OCI-LY3 (cell line): ENCODE measurements at regions not wholly inside any gene's neighbourhood (a gene's known extent, or its start where the extent isn't known, plus 50 kb on each side); places are given as distances from the start of the nearest gene placed in this dataset.

Experiments
- H2AFZ ChIP-seq: fragments of 200-600, 300-600 bp; shearing (Covaris generic); 2 replicates; pipeline ENCODE4 v1.6.0; 2014; ENCODE audit warnings: antibody characterized with exemption, low read depth, low read length
- H3K27ac ChIP-seq: fragments of 200-600, 300-600 bp; sonication (generic); 2 replicates; pipeline ENCODE4 v1.5.1; 2014; ENCODE audit warnings: mild to moderate bottlenecking, low read length, moderate library complexity, mixed read lengths
- H3K27me3 ChIP-seq: fragments of 200-600, 300-600 bp; sonication (generic); 2 replicates; pipeline ENCODE4 v1.6.1; 2014; ENCODE audit warnings: low read depth, low read length, mixed read lengths
- H3K36me3 ChIP-seq: fragments of 200-600, 300-600 bp; sonication (generic); replicated peaks from 2 replicates; pipeline ENCODE3; 2014; ENCODE audit warnings: low read depth, low read length, mixed read lengths
- H3K4me1 ChIP-seq: fragments of 300-600, 200-600 bp; sonication (generic); 2 replicates; pipeline ENCODE4 v1.6.1; 2014; ENCODE audit warnings: low read length, mixed read lengths
- H3K4me2 ChIP-seq: fragments of 200-600, 300-600 bp; sonication (generic); 2 replicates; pipeline ENCODE4 v1.6.1; 2014; ENCODE audit warnings: low read length, mixed read lengths
- H3K4me3 ChIP-seq: fragments of 300-600, 200-600 bp; sonication (generic); 2 replicates; pipeline ENCODE4 v1.5.1; 2014; ENCODE audit warnings: antibody characterized with exemption, mild to moderate bottlenecking, low read length, moderate library complexity
- H3K79me2 ChIP-seq: fragments of 300-600, 200-600 bp; shearing (Covaris generic); 2 replicates; pipeline ENCODE4 v1.6.1; 2014; ENCODE audit warnings: mild to moderate bottlenecking, low read length, mixed read lengths
- H3K9ac ChIP-seq: fragments of 300-600, 200-600 bp; shearing (Covaris generic); 2 replicates; pipeline ENCODE4 v1.6.0; 2014; ENCODE audit warnings: mild to moderate bottlenecking, low read length, moderate library complexity
- H3K9me3 ChIP-seq: fragments of 200-600, 300-600 bp; shearing (Covaris generic); 2 replicates; pipeline ENCODE4 v1.6.1; 2014; ENCODE audit warnings: low read length, mixed read lengths; ENCODE audit not compliant: insufficient read depth
- H4K20me1 ChIP-seq: fragments of 200-600, 300-600 bp; sonication (generic); 2 replicates; pipeline ENCODE4 v1.6.1; 2016; ENCODE audit warnings: low read length, mixed read lengths; ENCODE audit not compliant: insufficient read depth
- CTCF ChIP-seq: fragments of 200-600, 300-600 bp; sonication (generic); IDR thresholded peaks from 2 replicates; pipeline ENCODE4 v1.5.1; 2014; ENCODE audit warnings: antibody characterized with exemption, low read length, low read depth
- EZH2phosphoT487 ChIP-seq: fragments of 200-600 bp; shearing (Covaris generic); IDR thresholded peaks from 2 replicates; pipeline ENCODE4 v1.6.1; 2018; ENCODE audit warnings: antibody characterized with exemption, mixed run types, low read depth

- no peak for TF ChIP-seq CTCF
- no peak for TF ChIP-seq EZH2phosphoT487
- Histone ChIP-seq H2AFZ (no peak overlapping the region), H4K20me1 (no peaks in the 10 kb centered on the region), H3K36me3 (no peaks in the 10 kb centered on the region), H3K27me3 (0 out of 2 replicates have a peak, but pooled peaks cover under 1% of the 10 kb centered on the region), H3K4me3 (no peak overlapping the region), H3K9ac (no peak overlapping the region), H3K79me2 (no peaks in the 10 kb centered on the region), H3K9me3 (no peaks in the 10 kb centered on the region), H3K27ac (no peak overlapping the region), H3K4me2 (no peak overlapping the region), H3K4me1 (peaks cover 51% of the 10 kb centered on the region)
Measured at GRCh38 chr1:30649321-30649991, 73.9 kb downstream of the MATN1 start.

- Histone ChIP-seq H2AFZ (no peak overlapping the region), H4K20me1 (no peaks in the 10 kb centered on the region), H3K4me3 (no peak overlapping the region), H3K9me3 (no peaks in the 10 kb centered on the region), H3K27ac (no peak overlapping the region), H3K36me3 (no peaks in the 10 kb centered on the region), H3K4me2 (no peak overlapping the region), H3K4me1 (peaks cover 49% of the 10 kb centered on the region), H3K79me2 (no peaks in the 10 kb centered on the region), H3K9ac (no peak overlapping the region), H3K27me3 (0 out of 2 replicates have a peak, but pooled peaks cover 8% of the 10 kb centered on the region)
- TF ChIP-seq CTCF (no peak), EZH2phosphoT487 (no peak)
Measured at GRCh38 chr1:30648408-30649000, 74.9 kb downstream of the MATN1 start.

- no peaks in the 10 kb centered on the region for H3K9me3 ChIP-seq
- no peaks in the 10 kb centered on the region for H3K79me2 ChIP-seq
- no peaks in the 10 kb centered on the region for H4K20me1 ChIP-seq
- no peak overlapping the region for H3K4me2 ChIP-seq
- H3K27me3 ChIP-seq: peaks cover 14% of the 10 kb centered on the region
- TF ChIP-seq CTCF (no peak), EZH2phosphoT487 (no peak)
- no peak overlapping the region for H3K4me3 ChIP-seq
- no peaks in the 10 kb centered on the region for H3K36me3 ChIP-seq
- H3K27ac ChIP-seq: no peak overlapping the region
- peaks cover 23% of the 10 kb centered on the region for H3K4me1 ChIP-seq
- no peak overlapping the region for H2AFZ ChIP-seq
- H3K9ac ChIP-seq: no peak overlapping the region
Measured at GRCh38 chr1:30645807-30646206, 77.6 kb downstream of the MATN1 start.

- Histone ChIP-seq H3K79me2 (no peaks in the 10 kb centered on the region), H3K9me3 (no peaks in the 10 kb centered on the region), H3K4me1 (no peaks in the 10 kb centered on the region), H3K4me3 (no peak overlapping the region), H3K36me3 (no peaks in the 10 kb centered on the region), H3K27me3 (peaks cover 14% of the 10 kb centered on the region), H3K27ac (no peak overlapping the region), H2AFZ (no peak overlapping the region), H3K4me2 (no peak overlapping the region), H3K9ac (no peak overlapping the region), H4K20me1 (no peaks in the 10 kb centered on the region)
- TF ChIP-seq EZH2phosphoT487: no peak
- no peak for TF ChIP-seq CTCF
Measured at GRCh38 chr1:30642391-30643120, 80.8 kb downstream of the MATN1 start.
